Spinal cord (tissue), 9 donors: ENCODE measurements at regions not wholly inside any gene's neighbourhood (a gene's known extent, or its start where the extent isn't known, plus 50 kb on each side); places are given as distances from the start of the nearest gene placed in this dataset.
"Not testable (repeated sequence)": the region's sequence is repeated elsewhere in the genome, so short reads cannot be mapped to it uniquely, and the experiment has no call there.

Experiments used
- DNase-seq, 6 donors: peaks; one replicate each; pipeline versions ENCODE4 v3.0.0 to v3.0.0-alpha.2; 2013 to 2015; ENCODE audit warnings: low spot score in 6 of 6, low read depth in 4 of 6
- H3K27ac ChIP-seq: one replicate; pipeline ENCODE4 v1.5.1; 2013; ENCODE audit warnings: low read depth, low read length, control low read depth
- H3K27me3 ChIP-seq: one replicate; pipeline ENCODE4 v1.6.1; 2013; ENCODE audit warnings: low read length; ENCODE audit not compliant: control insufficient read depth, insufficient read depth
- H3K36me3 ChIP-seq: one replicate; pipeline ENCODE4 v1.6.1; 2013; ENCODE audit warnings: low read length; ENCODE audit not compliant: control insufficient read depth, insufficient read depth
- H3K4me1 ChIP-seq: one replicate; pipeline ENCODE4 v1.6.1; 2013; ENCODE audit warnings: low read length; ENCODE audit not compliant: control insufficient read depth, insufficient read depth
- H3K4me3 ChIP-seq: one replicate; pipeline ENCODE4 v1.5.1; 2013; ENCODE audit warnings: low read depth, low read length, control low read depth
- H3K9me3 ChIP-seq: one replicate; pipeline ENCODE4 v1.6.1; 2013; ENCODE audit warnings: low read length; ENCODE audit not compliant: control insufficient read depth, insufficient read depth
- WGBS: methylation state at CpG from one replicate; pipeline ENCODE4 v1.1.5; 2013; ENCODE audit warnings: missing lambda C conversion rate; ENCODE audit not compliant: insufficient coverage; 5-methylcytosine and 5-hydroxymethylcytosine counted together
- donor health status: healthy.

- H3K9me3 ChIP-seq, H3K36me3 ChIP-seq, H3K4me3 ChIP-seq, H3K27me3 ChIP-seq, H3K27ac ChIP-seq, H3K4me1 ChIP-seq: not testable (repeated sequence)
- WGBS = 30% methylated on average over 6 of the region's 11 CpGs
- DNase-seq = peak in 1 of 6 donors; percentile 4
Measured at GRCh38 chrX:51001733-51002632, 91.4 kb downstream of the BMP15 start.

- H3K4me1 ChIP-seq = no peaks in the 10 kb centered on the region
- no peaks in the 10 kb centered on the region for H3K27me3 ChIP-seq
- H3K27ac ChIP-seq = no peak overlapping the region
- no peak overlapping the region for H3K4me3 ChIP-seq
- H3K36me3 ChIP-seq = no peaks in the 10 kb centered on the region
- no peak for DNase-seq
- no peaks in the 10 kb centered on the region for H3K9me3 ChIP-seq
Measured at GRCh38 chrX:51006064-51006463, 95.5 kb downstream of the BMP15 start.

- peaks cover 2% of the 10 kb centered on the region for H3K27me3 ChIP-seq
- WGBS = 41% methylated on average over 5 of the region's 5 CpGs
- no peaks in the 10 kb centered on the region for H3K36me3 ChIP-seq
- H3K4me3 ChIP-seq = no peak overlapping the region
- no peak for DNase-seq
- H3K27ac ChIP-seq = no peak overlapping the region
- H3K4me1 ChIP-seq = no peaks in the 10 kb centered on the region
- H3K9me3 ChIP-seq = no peaks in the 10 kb centered on the region
Measured at GRCh38 chrX:51024106-51024696, 113.7 kb downstream of the BMP15 start.

DNA sequence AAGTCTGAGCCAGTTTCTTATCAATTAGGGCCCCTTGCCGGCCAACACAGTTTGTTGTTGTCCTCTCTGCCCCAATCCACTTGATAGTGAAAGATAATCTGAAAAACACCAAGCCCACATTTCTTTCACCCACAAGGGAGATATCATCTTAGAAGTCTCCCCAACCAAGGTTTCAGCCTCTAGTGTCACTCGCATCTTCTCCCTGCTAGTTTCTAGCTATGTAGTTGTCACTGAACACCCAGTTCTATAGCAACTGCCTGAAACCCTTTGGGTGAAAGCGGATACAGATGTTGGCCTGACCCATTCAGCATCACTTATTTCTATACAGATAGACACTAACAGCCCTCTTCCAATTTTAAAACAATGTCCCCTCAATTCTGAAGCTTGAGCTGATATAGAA is 116.3 kb downstream of the BMP15 start:
- Histone ChIP-seq H3K4me3 (no peak overlapping the region), H3K27me3 (peaks cover 2% of the 10 kb centered on the region)
- WGBS = 85% methylated on average over 3 of the region's 3 CpGs

DNA sequence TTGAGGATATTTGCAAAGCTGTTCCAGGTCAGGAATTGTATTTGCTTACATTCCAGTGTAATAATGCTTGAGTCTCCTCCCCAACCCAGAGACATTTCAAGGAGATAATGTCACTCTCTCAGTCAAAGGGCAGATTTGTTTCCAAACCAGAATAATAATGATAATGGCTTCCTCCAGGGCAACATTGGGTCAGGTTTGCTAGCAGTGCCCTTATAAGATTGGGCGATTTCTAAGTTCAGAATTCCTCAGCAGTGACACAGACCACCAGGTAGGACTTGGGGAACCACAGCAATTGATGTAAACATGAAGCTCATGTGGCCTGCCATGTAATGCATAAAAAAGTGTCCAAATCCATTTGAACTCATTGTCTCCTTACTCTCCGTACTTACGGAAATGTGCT is 125.2 kb downstream of the BMP15 start:
- no peaks in the 10 kb centered on the region for H3K36me3 ChIP-seq
- no peaks in the 10 kb centered on the region for H3K4me1 ChIP-seq
- DNase-seq = no peak
- no peak overlapping the region for H3K4me3 ChIP-seq
- no peak overlapping the region for H3K27ac ChIP-seq
- H3K9me3 ChIP-seq = no peaks in the 10 kb centered on the region
- WGBS = 67% methylated on average over 1 of the region's 3 CpGs
- H3K27me3 ChIP-seq = no peaks in the 10 kb centered on the region

More for the DNA sequence above, 116.3 kb downstream of the BMP15 start:
- no peak for DNase-seq
- Histone ChIP-seq H3K9me3 (no peaks in the 10 kb centered on the region), H3K4me1 (no peaks in the 10 kb centered on the region), H3K36me3 (no peaks in the 10 kb centered on the region), H3K27ac (no peak overlapping the region)

DNA sequence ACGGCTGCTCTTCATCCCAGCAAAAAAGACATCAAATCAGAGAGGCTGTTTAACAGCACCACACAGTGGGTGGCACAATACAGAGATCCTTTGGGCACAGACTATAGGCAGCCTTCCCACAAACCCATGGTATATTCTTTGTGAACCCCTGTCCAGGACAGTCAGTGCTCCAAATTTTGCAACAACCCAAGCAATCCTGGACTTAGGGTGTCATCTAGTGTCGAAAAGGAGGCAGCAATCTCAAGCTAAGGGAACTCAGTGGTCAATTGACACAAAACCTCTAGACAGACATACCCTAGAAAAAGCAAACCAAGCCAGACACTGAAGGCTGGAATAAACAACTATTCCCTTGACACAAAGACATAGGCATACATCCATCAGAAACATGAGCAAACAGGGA is 137.4 kb downstream of the BMP15 start:
- Histone ChIP-seq H3K9me3 (no peaks in the 10 kb centered on the region), H3K36me3 (no peaks in the 10 kb centered on the region), H3K4me1 (no peaks in the 10 kb centered on the region), H3K27ac (no peak overlapping the region), H3K4me3 (no peak overlapping the region), H3K27me3 (peaks cover 2% of the 10 kb centered on the region)
- 46% methylated on average over 2 of the region's 2 CpGs for WGBS
- peak in 2 of 6 donors; percentile 2 to 17 for DNase-seq

DNA sequence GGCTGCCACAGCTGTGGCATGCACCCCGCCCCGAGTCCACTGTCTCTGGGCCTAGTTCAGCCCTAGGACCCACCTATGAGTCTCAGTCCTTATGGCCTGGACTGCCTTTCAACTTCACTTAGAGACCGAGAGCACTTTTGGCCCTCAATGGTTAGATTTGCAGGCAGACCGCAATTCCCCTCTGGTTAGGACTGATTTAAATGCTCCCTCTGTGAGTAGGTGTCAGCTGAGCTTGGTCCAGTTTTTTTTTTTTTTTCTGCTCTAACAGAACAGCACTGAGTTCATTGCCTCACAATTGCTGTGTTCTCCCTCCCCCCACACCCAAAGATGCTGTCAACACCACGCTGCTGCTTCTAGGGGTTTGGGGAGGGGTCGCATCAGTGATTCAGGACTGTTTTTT is 143.2 kb downstream of the BMP15 start:
- Histone ChIP-seq H3K4me3 (no peak overlapping the region), H3K9me3 (no peaks in the 10 kb centered on the region), H3K36me3 (no peaks in the 10 kb centered on the region), H3K27me3 (peaks cover 5% of the 10 kb centered on the region), H3K27ac (no peak overlapping the region), H3K4me1 (no peaks in the 10 kb centered on the region)
- 65% methylated on average over 5 of the region's 6 CpGs for WGBS
- no peak for DNase-seq

- no peak for DNase-seq
- no peaks in the 10 kb centered on the region for H3K36me3 ChIP-seq
- no peak overlapping the region for H3K27ac ChIP-seq
- H3K4me3 ChIP-seq = no peak overlapping the region
- H3K9me3 ChIP-seq = no peaks in the 10 kb centered on the region
- no peaks in the 10 kb centered on the region for H3K4me1 ChIP-seq
- peaks cover 2% of the 10 kb centered on the region for H3K27me3 ChIP-seq
Measured at GRCh38 chrX:51098046-51098445, 187.5 kb downstream of the BMP15 start.

GRCh38 chrX:51119058-51119926 is 208.8 kb downstream of the BMP15 start:
- not testable (repeated sequence) for H3K4me3 ChIP-seq, H3K4me1 ChIP-seq, DNase-seq, H3K27ac ChIP-seq, H3K9me3 ChIP-seq, H3K27me3 ChIP-seq, H3K36me3 ChIP-seq
- WGBS = 89% methylated on average over 23 of the region's 52 CpGs
